ENCODE measurements at regions not wholly inside any gene's neighbourhood (a gene's known extent, or its start where the extent isn't known, plus 50 kb on each side); places are given as distances from the start of the nearest gene placed in this dataset.

DNA sequence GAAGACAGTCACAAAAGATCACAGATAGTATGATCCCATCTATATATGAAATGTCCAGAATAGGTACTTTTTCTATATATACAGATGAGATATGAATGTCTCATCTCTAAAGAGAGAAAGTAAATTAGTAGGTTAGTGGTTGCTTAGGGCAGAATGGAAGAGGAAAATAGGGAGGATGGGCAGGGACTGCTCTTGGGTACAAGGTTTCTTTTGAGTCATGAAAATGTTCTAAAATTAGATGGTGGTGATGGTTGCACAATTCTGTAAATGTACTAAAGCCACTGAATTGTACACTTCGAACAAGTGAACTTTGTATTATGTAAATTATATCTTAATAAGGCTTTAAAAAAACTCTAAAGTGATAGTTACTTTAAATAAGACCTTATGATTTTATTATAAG is 59.6 kb upstream of the GRAMD2B start:
- no peak overlapping the region for H3K4me3 ChIP-seq (ENCODE audit: low read length)
- TF ChIP-seq, protein P1, sequence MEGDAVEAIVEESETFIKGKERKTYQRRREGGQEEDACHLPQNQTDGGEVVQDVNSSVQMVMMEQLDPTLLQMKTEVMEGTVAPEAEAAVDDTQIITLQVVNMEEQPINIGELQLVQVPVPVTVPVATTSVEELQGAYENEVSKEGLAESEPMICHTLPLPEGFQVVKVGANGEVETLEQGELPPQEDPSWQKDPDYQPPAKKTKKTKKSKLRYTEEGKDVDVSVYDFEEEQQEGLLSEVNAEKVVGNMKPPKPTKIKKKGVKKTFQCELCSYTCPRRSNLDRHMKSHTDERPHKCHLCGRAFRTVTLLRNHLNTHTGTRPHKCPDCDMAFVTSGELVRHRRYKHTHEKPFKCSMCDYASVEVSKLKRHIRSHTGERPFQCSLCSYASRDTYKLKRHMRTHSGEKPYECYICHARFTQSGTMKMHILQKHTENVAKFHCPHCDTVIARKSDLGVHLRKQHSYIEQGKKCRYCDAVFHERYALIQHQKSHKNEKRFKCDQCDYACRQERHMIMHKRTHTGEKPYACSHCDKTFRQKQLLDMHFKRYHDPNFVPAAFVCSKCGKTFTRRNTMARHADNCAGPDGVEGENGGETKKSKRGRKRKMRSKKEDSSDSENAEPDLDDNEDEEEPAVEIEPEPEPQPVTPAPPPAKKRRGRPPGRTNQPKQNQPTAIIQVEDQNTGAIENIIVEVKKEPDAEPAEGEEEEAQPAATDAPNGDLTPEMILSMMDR (conservative IDR thresholded peaks at IDR 0.05; ENCODE audit: low read length) = no peak; the same call in 1 of the 2 replicates
- peak; percentile 28 for DNase-seq (ENCODE audit: low read depth)

GRCh38 chr5:126364206-126364902 is 58.9 kb upstream of the GRAMD2B start:
- TF ChIP-seq, protein P1 (conservative IDR thresholded peaks at IDR 0.05; ENCODE audit: low read length) = no peak
- peak; percentile 66 for DNase-seq (ENCODE audit: low read depth)
- H3K4me3 ChIP-seq (ENCODE audit: low read length) = 0 out of 2 replicates have a peak overlapping the region, but pooled peaks have one; percentile 0

DNA sequence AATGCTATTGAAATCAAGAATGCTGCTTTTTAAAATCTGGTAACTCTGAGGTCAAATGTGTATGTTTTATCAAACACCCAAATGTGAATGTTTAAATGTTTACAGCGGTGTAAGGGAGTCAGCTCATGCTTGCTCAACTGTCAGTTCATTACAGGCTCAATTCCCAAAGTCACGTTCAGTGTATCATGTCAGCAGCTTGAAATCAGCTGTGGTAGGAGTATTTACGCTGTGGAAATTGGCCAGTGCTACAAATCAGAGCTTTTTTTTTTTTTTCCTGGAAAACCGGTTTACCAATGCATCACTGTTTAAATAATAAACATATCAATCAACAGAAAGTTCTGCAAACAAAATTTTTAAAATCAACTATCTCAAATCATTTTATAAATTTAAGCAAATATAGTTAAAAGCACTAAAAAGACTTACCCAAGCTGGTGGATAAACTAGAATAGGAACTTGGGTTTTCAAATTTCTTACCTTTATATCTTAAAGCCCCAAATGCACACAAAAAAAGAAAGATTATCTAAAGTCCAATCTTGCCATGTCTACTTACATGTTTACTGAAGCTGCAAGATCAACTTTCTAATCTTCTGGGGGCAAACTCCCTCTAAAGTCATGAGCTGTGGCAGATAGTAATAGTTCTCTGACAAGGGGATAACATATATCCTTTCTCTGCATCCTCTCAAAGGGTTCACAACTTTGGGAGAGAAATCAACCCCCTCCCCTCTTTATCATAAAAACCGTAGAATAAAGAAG is 57.6 kb upstream of the GRAMD2B start:
- TF ChIP-seq, protein P1 (conservative IDR thresholded peaks at IDR 0.05; ENCODE audit: low read length) = no peak
- H3K4me3 ChIP-seq (ENCODE audit: low read length) = no peak overlapping the region
- peak; percentile 51 for DNase-seq (ENCODE audit: low read depth)

GRCh38 chr5:126366199-126366560 is 57.0 kb upstream of the GRAMD2B start:
- H3K4me3 ChIP-seq (ENCODE audit: low read length) = no peak overlapping the region
- TF ChIP-seq, protein P1 (conservative IDR thresholded peaks at IDR 0.05; ENCODE audit: low read length) = no peak
- DNase-seq (ENCODE audit: low read depth) = no peak

DNA sequence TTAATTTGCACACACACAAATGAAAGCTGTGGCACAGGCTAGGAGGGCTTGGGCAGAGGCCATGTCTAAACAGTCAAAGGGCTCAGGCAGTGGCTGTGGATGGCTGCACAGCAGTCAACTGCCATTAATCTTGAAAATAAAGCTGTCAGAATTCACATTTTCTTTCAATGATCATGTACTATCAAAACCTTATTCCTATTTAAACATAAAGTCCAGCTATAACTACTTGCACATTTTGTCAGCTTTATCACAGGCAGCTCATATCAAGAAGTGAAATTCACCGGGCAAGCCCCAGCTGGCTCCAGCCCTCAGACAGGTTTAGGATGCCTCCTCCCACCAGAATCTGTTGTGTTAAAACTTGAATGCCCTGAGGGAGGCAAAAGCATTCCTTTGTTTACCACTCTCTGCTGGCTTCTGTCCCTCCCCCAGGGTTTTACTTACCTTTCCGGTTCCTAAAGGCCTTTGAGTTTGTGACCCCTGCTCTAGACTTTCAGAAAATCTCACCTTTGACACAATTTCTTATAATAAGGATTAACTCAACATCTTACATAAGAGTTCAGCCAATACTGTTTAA is 54.9 kb upstream of the GRAMD2B start:
- TF ChIP-seq, protein P1 (conservative IDR thresholded peaks at IDR 0.05; ENCODE audit: low read length) = no peak
- peak; percentile 44 for DNase-seq (ENCODE audit: low read depth)

GRCh38 chr5:126369083-126369482 is 54.1 kb upstream of the GRAMD2B start:
- DNase-seq (ENCODE audit: low read depth) = no peak
- TF ChIP-seq, protein P1 (conservative IDR thresholded peaks at IDR 0.05; ENCODE audit: low read length) = no peak
- no peak overlapping the region for H3K4me3 ChIP-seq (ENCODE audit: low read length)

More for the DNA sequence above, 54.9 kb upstream of the GRAMD2B start:
- H3K4me3 ChIP-seq (ENCODE audit: low read length) = no peak overlapping the region
